Peyer's patch (tissue), 4 donors: ENCODE measurements at regions not wholly inside any gene's neighbourhood (a gene's known extent, or its start where the extent isn't known, plus 50 kb on each side); places are given as distances from the start of the nearest gene placed in this dataset.

Experiments
- DNase-seq, 3 donors: peaks; one replicate each; pipeline ENCODE4 v3.0.0-alpha.2; 2017 to 2019
- H3K27ac ChIP-seq, 4 donors: fragments of 200-600 bp; sonication (generic); one replicate each; pipeline ENCODE4 v1.5.1; 2016 to 2019
- H3K27me3 ChIP-seq, 2 donors: fragments of 200-600 bp; sonication (generic); one replicate each; pipeline ENCODE4 v1.5.1; 2019
- H3K36me3 ChIP-seq, 3 donors: fragments of 200-600 bp; sonication (generic); one replicate each; pipeline ENCODE4 v1.5.1; 2016 to 2019
- H3K4me1 ChIP-seq, 4 donors: fragments of 200-600 bp; sonication (generic); one replicate each; pipeline ENCODE4 v1.5.1; 2016 to 2019
- H3K4me3 ChIP-seq, 4 donors: fragments of 200-600 bp; sonication (generic); 1 replicate in 3 of 4; 2 replicates in 1 of 4; pipeline ENCODE4 v1.5.1; 2016 to 2019; ENCODE audit warnings: mild to moderate bottlenecking in 1 of 4
- H3K9me3 ChIP-seq, 4 donors: fragments of 200-600 bp; sonication (generic); one replicate each; pipeline ENCODE4 v1.5.1; 2016 to 2019; ENCODE audit warnings: mild to moderate bottlenecking in 1 of 4
- POLR2A ChIP-seq, 2 donors: fragments of 450-650 bp; IDR thresholded peaks; one replicate each; pipeline ENCODE4 v1.5.1; 2017; ENCODE audit warnings: antibody characterized with exemption in 2 of 2, mild to moderate bottlenecking in 2 of 2, moderate library complexity in 2 of 2
- TF ChIP-seq, protein P1 (sequence below), 6 experiments: fragments of 450-650 bp in 4 of 6; fragments of 200-600 bp in 2 of 6; sonication (generic) in 1 of 6; IDR thresholded peaks; one replicate each; pipeline ENCODE4 v1.5.1; 2017 to 2019; ENCODE audit warnings: antibody characterized with exemption in 6 of 6, mild to moderate bottlenecking in 3 of 6, moderate library complexity in 1 of 6

DNA sequence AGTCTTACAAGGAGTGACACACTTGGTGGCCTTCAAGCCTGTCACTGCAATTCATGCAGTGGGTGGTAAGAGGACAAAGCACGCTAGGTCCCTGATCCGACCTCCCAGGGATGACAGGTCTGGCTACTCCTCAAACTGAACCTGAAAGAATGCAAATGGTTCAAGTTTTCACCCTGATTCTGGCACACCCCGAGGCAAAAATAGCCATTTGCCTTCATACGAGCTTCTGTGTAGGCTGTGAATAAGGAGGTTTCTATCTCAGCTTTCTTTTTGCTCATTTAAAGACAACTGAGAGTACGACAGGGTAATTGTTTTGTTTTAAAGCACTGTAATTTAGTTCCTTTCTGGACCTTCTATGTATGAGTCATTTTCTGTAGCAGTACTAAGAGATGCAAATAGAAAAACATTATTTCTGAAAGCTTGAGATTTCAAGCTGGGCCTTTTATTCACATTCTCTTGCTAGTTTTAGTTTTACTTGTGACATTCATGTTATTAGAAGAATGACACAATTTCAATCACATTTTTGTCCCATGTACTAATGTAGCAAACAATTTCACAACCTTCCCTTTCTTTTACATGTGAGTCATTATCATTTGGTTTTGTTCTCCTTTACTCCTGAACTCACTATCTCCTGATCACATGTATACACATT, 56.6 kb upstream of the FDX1 start:
- H3K27me3 ChIP-seq, result no peaks in the 10 kb centered on the region
- TF ChIP-seq, protein P1, sequence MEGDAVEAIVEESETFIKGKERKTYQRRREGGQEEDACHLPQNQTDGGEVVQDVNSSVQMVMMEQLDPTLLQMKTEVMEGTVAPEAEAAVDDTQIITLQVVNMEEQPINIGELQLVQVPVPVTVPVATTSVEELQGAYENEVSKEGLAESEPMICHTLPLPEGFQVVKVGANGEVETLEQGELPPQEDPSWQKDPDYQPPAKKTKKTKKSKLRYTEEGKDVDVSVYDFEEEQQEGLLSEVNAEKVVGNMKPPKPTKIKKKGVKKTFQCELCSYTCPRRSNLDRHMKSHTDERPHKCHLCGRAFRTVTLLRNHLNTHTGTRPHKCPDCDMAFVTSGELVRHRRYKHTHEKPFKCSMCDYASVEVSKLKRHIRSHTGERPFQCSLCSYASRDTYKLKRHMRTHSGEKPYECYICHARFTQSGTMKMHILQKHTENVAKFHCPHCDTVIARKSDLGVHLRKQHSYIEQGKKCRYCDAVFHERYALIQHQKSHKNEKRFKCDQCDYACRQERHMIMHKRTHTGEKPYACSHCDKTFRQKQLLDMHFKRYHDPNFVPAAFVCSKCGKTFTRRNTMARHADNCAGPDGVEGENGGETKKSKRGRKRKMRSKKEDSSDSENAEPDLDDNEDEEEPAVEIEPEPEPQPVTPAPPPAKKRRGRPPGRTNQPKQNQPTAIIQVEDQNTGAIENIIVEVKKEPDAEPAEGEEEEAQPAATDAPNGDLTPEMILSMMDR (IDR thresholded peaks at IDR 0.05), result no peak
- TF ChIP-seq POLR2A (IDR thresholded peaks at IDR 0.05), result no peak

DNA sequence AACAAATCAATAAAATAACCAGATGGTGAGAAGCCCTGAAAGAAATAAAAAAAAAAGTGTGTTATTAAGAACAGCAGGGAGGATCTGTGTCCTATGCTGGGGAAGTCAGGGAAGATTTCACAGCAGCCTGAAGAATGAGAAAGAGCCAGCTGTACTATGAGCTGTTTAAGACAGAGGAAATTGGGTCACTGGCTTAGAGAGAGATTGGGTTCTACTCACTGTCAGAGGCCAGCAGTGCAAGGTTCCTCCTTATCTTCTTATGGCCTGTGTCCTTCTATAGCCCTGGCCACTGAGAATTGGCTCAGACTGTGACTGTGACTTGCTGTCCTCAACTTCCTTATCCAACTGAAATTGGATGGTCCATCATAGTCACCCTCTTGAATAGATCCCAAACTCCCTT, 54.8 kb upstream of the FDX1 start:
- Histone ChIP-seq H3K36me3 (no peaks in the 10 kb centered on the region), H3K9me3 (no peaks in the 10 kb centered on the region), H3K27me3 (no peaks in the 10 kb centered on the region), H3K4me1 (no peaks in the 10 kb centered on the region), H3K4me3 (no peak overlapping the region), H3K27ac (no peak overlapping the region)
- DNase-seq, result no peak
- no peak for TF ChIP-seq POLR2A (IDR thresholded peaks at IDR 0.05)
- TF ChIP-seq, protein P1 (IDR thresholded peaks at IDR 0.05), result no peak

More for the DNA sequence above, 56.6 kb upstream of the FDX1 start:
- Histone ChIP-seq H3K9me3 (no peaks in the 10 kb centered on the region), H3K27ac (no peak overlapping the region), H3K4me3 (no peak overlapping the region), H3K36me3 (no peaks in the 10 kb centered on the region), H3K4me1 (no peaks in the 10 kb centered on the region)
- DNase-seq, result no peak

DNA sequence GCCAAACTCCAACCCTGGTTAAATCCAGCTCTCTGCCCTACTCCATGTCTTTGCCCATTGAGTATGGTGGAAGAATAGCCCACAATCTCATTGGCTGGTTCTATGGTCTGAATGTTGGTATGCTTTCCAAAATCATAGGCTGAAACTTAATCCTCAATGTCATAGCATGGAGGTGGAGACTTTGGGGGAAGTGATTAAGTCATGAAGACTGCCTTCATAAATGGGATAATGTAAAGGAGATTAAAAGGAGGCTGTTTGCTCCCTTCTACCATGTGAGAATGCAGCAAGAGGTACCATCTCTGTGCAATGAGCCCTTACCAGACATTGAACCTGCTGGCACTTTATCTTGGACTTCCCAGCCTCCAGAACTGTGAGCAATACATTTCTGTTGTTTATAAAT, 54.4 kb upstream of the FDX1 start:
- Histone ChIP-seq H3K4me1 (no peaks in the 10 kb centered on the region), H3K4me3 (no peak overlapping the region), H3K9me3 (no peaks in the 10 kb centered on the region), H3K27me3 (no peaks in the 10 kb centered on the region), H3K27ac (no peak overlapping the region), H3K36me3 (no peaks in the 10 kb centered on the region)
- DNase-seq, result no peak
- no peak for TF ChIP-seq POLR2A (IDR thresholded peaks at IDR 0.05)
- TF ChIP-seq, protein P1 (IDR thresholded peaks at IDR 0.05), result no peak

DNA sequence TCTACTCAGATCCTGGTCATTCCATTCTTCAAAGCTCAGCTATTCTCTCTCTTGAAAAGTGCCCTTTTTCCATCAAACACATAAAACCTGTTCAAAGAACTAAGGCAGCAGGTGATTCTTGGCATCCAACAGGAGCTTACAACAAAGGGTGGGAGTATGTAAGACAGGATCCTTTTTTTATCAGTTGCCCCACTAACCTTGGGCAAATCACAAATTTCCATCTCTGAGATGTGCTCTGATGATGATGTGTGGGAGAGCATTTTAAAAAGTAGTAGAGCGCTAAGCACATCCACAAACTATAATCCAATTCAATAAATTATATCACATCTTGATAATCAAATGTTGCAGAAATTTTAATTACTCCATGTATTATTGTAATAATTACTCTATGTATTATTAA, 53.7 kb upstream of the FDX1 start:
- Histone ChIP-seq H3K4me1 (no peaks in the 10 kb centered on the region), H3K27ac (no peak overlapping the region), H3K27me3 (no peaks in the 10 kb centered on the region), H3K9me3 (no peaks in the 10 kb centered on the region), H3K36me3 (no peaks in the 10 kb centered on the region), H3K4me3 (no peak overlapping the region)
- TF ChIP-seq, protein P1 (IDR thresholded peaks at IDR 0.05), result no peak
- TF ChIP-seq POLR2A (IDR thresholded peaks at IDR 0.05), result no peak
- no peak for DNase-seq

DNA sequence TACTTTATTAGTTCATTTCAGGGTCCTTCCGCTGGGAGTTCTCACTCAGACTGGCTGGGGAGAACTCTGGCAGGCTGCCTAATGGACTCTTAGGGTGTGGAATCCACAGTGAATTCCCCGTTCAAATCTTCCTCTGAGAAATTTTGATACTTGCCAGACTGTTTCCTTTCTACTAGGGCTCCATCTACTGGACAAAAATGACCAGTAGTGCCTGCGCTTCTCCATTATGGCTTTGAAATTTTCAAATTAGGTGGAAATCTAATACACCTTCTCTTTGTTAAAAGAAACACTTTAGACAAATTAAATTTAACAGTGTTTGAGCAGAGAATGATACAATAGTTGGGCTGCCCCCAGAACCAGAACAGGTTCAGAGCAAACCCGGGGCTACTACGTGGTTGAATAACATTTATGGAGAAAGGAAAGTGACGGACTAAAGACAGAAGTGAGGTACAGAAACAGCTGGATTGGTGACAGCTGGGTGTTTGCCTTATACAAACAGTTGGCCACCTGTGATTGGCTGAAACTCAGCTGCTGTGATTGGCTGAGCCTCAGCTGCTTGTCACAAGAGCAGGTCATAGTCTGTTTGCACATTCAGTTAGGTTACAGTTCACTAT, 52.9 kb upstream of the FDX1 start:
- no peaks in the 10 kb centered on the region for H3K9me3 ChIP-seq
- H3K4me3 ChIP-seq, result peak overlapping the region in 1 of 4 donors; percentile 15
- no peak overlapping the region for H3K27ac ChIP-seq
- H3K27me3 ChIP-seq, result no peaks in the 10 kb centered on the region
- DNase-seq, result peak; percentile 47 to 73 (median 47)
- H3K36me3 ChIP-seq, result no peaks in the 10 kb centered on the region
- no peak for TF ChIP-seq POLR2A (IDR thresholded peaks at IDR 0.05)
- TF ChIP-seq, protein P1 (IDR thresholded peaks at IDR 0.05), result peak; percentile 42 to 80 (median 74)
- no peaks in the 10 kb centered on the region for H3K4me1 ChIP-seq
